Hematopoietic multipotent progenitor cell treated with erythropoietin and hydrocortisone succinate and interleukin-3 and kit ligand, for 17 days (in vitro differentiated cells): ENCODE measurements at regions not wholly inside any gene's neighbourhood (a gene's known extent, or its start where the extent isn't known, plus 50 kb on each side); places are given as distances from the start of the nearest gene placed in this dataset.
"Not testable (repeated sequence)": the region's sequence is repeated elsewhere in the genome, so short reads cannot be mapped to it uniquely, and the experiment has no call there.

Experiments used
- DNase-seq: peaks from one replicate; pipeline ENCODE4 v3.0.0-alpha.2; 2015; ENCODE audit warnings: low spot score

DNA sequence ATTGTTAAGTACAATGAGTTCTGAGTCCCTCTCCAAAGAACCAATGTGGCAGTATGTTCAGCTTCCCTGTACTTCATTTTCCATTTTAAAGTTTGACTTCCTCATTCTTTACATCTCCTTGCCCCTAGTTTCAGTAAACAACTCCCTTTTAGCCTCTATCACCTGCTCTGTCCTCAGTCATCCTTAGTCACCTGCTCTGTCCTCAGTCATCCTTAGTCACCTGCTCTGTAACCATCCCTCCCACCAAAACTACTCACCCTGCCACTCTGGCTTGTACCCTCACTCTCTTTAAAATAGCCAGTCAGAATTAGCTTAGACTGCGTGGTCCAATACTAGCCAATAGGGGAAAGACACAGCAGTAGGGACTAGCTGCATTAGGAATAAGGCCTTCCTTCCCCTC lies 259.9 kb upstream of the TBL1XR1 start:
- DNase-seq, result not testable (repeated sequence)

- no peak for DNase-seq
These were observed 262.1 kb upstream of the TBL1XR1 start for GRCh38 chr3:177459401-177459800.

DNA sequence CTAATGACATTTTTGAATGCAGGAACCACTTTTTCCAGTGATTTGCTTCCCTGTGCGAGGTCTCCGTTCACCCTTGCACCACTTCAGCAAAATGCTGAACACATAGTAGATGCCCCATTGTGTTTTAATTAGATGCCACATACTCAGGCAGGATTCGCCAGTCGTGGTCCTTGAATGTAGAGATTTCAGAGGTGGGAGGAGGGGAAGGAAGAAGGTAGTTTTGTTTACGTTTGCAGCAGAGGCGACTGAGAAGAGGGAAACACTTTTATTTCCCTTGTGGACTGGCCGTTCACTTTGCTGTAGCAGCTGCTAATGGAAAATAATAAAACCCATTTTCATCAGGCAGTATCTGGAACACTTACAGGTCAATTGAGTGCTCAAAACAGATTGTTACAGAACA lies 262.8 kb upstream of the TBL1XR1 start:
- no peak for DNase-seq

- no peak for DNase-seq
These were observed 264.5 kb upstream of the TBL1XR1 start for GRCh38 chr3:177461765-177462164.

DNA sequence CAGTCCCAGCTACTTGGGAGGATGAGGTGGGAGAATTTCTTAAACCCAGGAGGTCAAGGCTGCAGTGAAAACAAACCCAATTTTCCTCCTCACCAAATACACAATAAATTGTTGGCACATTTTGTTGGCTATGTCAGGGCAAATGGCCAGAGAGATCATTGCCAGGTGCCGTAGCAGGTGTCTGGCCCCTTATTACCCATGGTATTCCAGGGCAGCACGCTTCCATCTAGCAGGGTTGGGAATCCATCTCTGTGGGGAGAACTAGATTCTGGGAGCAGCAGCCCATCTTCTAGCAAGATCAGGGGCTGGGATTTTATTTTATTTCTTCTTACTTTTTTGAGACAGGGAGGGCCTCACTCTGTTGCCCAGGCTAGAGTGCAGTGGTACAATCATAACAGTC lies 266.1 kb upstream of the TBL1XR1 start:
- DNase-seq, result not testable (repeated sequence)

GRCh38 chr3:177463863-177464262 lies 266.6 kb upstream of the TBL1XR1 start:
- DNase-seq, result no peak

DNA sequence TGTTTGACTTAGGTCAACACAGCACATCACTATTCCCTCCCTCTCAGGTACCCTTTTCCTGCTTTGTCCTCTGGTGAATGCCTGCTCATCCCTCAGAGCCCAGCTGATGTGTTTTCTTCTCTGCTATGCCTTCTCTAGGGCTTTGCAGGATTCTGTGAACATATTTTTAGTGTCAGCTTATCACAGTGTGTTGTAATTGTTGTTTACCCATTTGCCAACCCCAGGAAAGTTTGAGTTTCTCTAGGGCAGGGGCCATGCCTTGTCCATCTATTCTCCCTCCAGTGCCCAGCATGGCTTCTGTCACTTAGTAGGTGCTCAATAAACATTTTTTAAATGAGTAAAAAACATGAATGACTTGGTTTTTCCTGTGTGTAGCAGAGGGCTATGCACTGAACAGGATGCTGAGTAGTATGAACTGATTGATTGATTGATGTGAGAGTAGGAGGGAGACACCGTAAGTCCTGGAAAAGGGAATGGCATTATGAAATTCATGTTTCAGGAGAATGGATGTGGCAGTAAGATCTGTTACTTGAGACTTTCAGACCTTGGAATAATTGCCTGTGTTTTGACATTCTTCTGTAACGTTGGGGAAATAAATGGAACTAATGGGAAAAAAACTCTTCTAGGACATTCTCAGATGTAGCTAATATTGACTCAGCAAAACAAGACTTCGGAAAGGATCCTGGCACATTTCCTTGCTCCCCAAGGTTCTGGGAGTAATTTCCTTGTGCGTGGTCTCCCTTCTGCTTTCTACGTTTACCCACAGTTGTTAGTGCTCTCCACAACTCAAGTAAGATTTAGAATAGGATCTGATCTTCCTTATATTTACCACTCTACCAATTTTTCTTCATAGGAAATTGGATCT lies 267.3 kb upstream of the TBL1XR1 start:
- no peak for DNase-seq

GRCh38 chr3:177465257-177465642 lies 268.0 kb upstream of the TBL1XR1 start:
- no peak for DNase-seq

DNA sequence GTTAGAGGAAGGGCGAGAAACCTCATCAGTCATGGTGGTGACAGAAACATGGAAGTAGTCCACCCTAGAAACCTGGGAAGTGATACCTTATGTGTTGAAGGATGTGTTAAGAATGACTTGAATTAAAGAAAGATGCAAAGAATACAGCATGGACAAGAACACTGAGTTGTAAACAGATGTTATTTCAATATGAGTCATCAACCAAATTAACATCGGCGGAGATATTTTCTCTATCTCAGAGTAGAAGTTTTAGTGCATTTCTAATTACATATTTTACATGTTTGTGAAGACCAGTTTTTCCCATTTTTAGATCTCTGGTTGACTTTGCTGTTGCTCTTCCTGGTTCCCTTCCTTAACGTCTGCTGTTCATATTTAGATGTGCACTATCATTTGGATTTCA lies 268.8 kb upstream of the TBL1XR1 start:
- DNase-seq, result no peak

DNA sequence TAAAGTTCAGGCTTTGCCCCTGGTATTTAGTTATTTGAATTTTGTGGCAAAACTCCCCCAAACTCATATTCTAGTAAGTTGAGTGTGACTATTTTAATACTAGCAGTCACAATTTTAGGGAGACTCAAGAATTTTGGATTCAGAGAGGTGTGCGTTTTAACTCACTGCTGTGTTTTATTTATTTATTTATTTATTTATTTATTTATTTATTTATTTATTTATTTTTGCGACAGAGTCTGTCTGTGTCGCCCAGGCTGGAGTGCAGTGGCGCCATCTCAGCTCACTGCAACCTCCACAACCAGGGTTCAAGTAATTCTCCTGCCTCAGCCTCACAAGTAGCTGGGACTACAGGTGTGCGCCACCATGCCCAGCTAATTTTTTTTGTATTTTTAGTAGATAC lies 269.3 kb upstream of the TBL1XR1 start:
- DNase-seq, result not testable (repeated sequence)

DNA sequence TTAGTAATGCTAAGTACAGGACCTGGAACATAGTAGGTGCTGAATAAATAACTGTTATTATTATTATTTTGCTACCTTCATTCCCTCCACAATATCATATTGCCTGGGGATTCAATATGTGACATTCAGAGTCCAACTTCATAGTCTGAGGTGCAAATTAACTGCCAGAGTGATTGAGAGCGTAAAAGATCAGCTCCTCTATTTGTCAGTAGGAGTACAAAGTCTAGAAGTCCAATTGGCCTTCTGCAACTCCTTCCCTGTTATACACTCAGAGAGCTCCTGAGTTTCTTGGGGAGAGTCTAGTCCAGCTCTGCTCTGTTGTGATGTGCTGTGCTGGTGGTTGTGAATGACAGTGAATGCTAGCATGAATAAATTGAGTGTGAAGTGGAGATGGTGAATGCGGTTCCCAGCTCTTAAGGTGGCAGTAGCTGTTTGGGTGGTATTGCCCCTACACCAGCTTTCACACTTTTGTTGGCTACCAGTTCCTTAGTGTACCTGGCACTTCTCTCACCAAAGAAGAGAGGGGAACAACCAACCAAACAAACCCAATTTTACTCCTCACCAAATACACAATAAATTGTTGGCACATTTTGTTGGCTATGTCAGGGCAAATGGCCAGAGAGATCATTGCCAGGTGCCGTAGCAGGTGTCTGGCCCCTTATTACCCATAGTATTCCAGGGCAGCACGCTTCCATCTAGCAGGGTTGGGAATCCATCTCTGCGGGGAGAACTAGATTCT lies 270.1 kb upstream of the TBL1XR1 start:
- no peak for DNase-seq

DNA sequence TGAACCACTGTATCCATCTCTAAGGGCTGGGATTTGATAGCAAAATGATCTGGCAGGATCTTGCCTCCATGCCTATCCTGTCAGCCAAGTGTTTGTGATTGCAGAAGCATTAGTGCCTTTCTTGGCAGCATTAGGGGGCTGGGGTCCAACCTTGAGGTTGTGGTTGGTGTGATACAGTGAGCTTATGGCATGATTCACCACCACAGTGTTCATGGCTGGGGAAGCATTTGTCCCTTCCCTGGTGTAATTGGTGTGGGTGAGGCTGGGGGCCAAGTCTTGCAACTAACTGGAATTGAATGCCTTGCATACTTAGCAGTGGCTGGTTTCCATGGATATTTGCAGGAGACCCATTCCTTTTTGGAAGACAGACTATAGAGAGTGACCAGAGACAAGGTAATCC lies 271.0 kb upstream of the TBL1XR1 start:
- DNase-seq, result no peak

GRCh38 chr3:177468816-177469215 lies 271.5 kb upstream of the TBL1XR1 start:
- no peak for DNase-seq

- no peak for DNase-seq
These were observed 271.9 kb upstream of the TBL1XR1 start for GRCh38 chr3:177469216-177469615.

DNA sequence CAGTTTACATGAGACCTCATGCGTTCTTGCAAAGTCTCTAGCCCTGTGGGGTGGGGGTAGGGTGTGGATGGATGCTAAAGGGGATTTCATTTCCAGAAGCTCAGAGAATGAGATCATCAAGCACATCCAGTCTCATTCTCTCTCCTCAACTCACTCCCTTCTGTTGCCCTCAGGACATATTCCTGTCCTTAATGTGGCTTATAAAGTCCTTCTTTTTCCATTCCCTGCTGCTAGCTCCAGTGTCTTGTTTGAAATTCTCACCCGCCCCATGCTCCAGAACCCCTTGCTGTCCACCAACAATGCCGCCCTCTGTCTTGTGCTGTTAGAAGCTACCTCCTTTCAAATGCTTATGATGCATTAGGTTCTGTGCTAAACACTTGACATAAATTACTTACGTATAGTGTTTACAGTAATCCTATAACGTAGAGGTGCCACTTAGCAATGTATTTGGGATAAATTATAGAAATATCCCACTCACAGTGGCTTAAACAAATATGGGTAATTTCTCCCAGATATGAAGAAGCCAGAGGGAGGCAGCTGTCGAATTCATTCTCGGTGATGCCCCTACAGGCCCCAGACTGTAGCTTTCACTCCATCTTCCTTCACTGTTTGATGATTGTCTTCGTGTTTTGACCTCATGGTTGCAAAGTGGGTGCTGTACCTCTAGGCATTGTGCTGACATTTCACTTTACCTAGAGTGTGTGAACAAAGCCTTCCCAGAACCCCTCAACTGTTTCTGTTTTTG lies 273.1 kb upstream of the TBL1XR1 start:
- DNase-seq, result no peak

GRCh38 chr3:177471733-177472480 lies 274.6 kb upstream of the TBL1XR1 start:
- DNase-seq, result no peak

- DNase-seq, result no peak
These were observed 275.9 kb upstream of the TBL1XR1 start for GRCh38 chr3:177473184-177473583.

DNA sequence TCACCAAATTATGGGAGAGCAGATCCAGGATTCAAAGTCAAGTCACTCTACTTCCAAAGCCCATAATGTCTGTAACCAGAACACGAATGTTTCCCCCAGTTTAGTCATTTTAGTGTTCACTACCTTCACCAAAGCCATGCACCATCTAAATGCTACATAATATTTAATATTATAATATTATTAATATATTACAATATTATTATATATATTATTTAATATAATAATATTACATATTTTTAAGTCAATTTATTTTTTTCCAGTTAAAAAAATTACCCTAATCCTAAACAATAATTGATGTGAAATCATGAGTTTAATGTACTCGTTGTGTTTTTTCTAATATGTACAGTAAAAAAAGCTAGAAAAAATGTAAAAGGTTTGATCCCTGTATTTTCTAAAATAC lies 276.6 kb upstream of the TBL1XR1 start:
- DNase-seq, result no peak

DNA sequence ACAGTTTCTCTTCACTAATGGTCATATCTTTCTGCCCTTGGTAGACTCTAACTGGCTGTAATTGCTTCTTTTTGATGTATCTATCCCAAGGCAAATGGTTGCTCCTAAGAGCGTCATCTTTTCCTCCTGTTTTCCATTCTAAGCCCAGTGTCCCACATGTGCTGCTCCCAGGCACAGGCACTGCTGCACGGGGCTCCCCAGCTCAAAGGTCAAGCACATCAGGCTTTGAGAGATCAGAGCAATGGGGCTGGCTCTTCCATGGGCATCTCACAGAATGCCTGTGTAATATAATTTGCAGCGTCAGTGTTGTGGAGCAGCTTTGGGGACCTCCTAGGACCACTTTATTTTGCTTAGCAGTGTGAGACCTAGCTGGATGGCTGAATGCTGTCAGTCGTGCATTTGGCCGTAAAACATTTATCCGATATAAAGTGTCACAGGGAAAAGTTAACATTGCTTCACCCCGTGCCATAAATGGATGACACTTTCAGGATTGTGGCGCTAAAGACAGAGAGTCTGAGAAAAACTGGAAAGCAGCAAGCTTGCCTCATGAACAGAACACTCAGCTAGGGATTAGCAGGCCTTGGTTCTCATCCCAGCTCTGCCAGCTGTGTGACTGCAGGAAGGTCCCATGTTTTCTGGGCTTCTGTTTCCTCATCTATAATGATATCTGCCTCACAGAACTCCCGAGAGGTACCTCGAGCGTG lies 277.5 kb upstream of the TBL1XR1 start:
- DNase-seq, result no peak

DNA sequence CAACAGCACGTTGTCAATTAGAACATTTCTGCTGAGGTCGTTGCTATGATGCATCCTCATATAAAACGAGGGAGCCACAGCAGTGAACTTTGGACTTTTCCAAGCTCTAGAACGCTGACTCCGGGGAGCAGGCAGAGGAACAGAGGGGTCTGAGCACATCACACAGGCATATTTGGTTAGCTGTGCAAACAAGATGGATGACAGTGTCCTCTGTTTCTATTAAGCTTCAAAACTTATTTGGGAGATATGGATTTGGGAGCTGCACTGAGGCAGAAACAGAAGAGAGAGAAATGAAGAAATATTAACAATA lies 278.0 kb upstream of the TBL1XR1 start:
- DNase-seq, result no peak

GRCh38 chr3:177476495-177476894 lies 279.2 kb upstream of the TBL1XR1 start:
- DNase-seq, result no peak
